Uterus (tissue), 3 donors: ENCODE measurements at regions not wholly inside any gene's neighbourhood (a gene's known extent, or its start where the extent isn't known, plus 50 kb on each side); places are given as distances from the start of the nearest gene placed in this dataset.

Source experiments
- DNase-seq, 2 donors: peaks; one replicate each; pipeline ENCODE4 v3.0.0-alpha.2; 2019 to 2020
- H3K27ac ChIP-seq, 2 donors: fragments of 200-600 bp; sonication (generic); 1 replicate in 1 of 2; 2 replicates in 1 of 2; pipeline ENCODE4 v1.5.1; 2016 to 2018
- H3K27me3 ChIP-seq, 2 donors: fragments of 200-600 bp; sonication (generic); one replicate each; pipeline ENCODE4 v1.5.1; 2018 to 2019; ENCODE audit warnings: control low read depth in 1 of 2
- H3K36me3 ChIP-seq, 2 donors: fragments of 200-600 bp; sonication (generic); one replicate each; pipeline ENCODE4 v1.5.1; 2019; ENCODE audit warnings: control low read depth in 1 of 2
- H3K4me1 ChIP-seq, 2 donors: fragments of 200-600 bp; sonication (generic); one replicate each; pipeline ENCODE4 v1.5.1; 2018 to 2019; ENCODE audit warnings: control low read depth in 1 of 2
- H3K4me3 ChIP-seq, 2 donors: fragments of 200-600 bp; sonication (generic); 1 replicate in 1 of 2; 2 replicates in 1 of 2; pipeline ENCODE4 v1.5.1; 2018 to 2019; ENCODE audit warnings: mild to moderate bottlenecking in 1 of 2
- H3K9me3 ChIP-seq, 2 donors: fragments of 200-600 bp; sonication (generic); one replicate each; pipeline ENCODE4 v1.5.1; 2019; ENCODE audit warnings: control low read depth in 1 of 2
- POLR2A ChIP-seq, 2 donors: fragments of 450-650 bp; IDR thresholded peaks; one replicate each; pipeline ENCODE4 v1.6.1; 2016; ENCODE audit warnings: antibody characterized with exemption in 2 of 2, mild to moderate bottlenecking in 1 of 2, moderate library complexity in 1 of 2
- intact Hi-C: fragments of 100-400 bp; cut with DNase I; formaldehyde crosslinking; loops from one replicate; pipeline ENCODE4 v1.15.1; 2023; ENCODE audit warnings: low total_unique reads
- TF ChIP-seq, protein P1 (sequence below), 4 experiments: fragments of 200-600 bp in 2 of 4; fragments of 450-650 bp in 2 of 4; sonication (generic) in 2 of 4; IDR thresholded peaks; one replicate each; pipeline ENCODE4 v1.5.1; 2016 to 2019; ENCODE audit warnings: antibody characterized with exemption in 4 of 4, mild to moderate bottlenecking in 2 of 4, moderate library complexity in 1 of 4
- donor health status: DM: yes; HTN: yes; CAD: no.

DNA sequence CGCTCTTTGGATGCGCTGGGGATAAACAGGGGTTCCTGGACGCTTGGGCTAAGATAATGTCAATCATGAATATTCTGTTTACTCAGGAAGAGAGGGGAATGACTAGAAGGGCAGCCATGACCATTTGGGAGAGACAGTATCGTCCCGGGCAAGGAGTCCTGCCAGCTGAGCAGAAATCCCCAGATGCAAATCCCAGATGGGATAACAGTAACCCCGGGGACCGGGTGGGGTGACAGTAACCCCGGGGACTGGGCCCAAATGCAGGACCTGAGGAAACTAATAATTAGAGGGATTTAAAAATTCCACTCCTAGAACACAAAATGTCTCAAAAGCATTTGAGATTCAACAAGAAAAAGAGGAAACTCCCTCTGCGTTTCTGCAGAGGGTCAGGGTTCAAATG lies 189.0 kb upstream of the PPP1R26 start:
- TF ChIP-seq POLR2A (IDR thresholded peaks at IDR 0.05), result no peak
- TF ChIP-seq, protein P1, sequence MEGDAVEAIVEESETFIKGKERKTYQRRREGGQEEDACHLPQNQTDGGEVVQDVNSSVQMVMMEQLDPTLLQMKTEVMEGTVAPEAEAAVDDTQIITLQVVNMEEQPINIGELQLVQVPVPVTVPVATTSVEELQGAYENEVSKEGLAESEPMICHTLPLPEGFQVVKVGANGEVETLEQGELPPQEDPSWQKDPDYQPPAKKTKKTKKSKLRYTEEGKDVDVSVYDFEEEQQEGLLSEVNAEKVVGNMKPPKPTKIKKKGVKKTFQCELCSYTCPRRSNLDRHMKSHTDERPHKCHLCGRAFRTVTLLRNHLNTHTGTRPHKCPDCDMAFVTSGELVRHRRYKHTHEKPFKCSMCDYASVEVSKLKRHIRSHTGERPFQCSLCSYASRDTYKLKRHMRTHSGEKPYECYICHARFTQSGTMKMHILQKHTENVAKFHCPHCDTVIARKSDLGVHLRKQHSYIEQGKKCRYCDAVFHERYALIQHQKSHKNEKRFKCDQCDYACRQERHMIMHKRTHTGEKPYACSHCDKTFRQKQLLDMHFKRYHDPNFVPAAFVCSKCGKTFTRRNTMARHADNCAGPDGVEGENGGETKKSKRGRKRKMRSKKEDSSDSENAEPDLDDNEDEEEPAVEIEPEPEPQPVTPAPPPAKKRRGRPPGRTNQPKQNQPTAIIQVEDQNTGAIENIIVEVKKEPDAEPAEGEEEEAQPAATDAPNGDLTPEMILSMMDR (IDR thresholded peaks at IDR 0.05), result no peak
- DNase-seq, result no peak
- Histone ChIP-seq H3K36me3 (no peaks in the 10 kb centered on the region), H3K9me3 (no peaks in the 10 kb centered on the region), H3K27ac (no peak overlapping the region), H3K27me3 (peaks cover 0 to 5% of the 10 kb centered on the region in 2 donors), H3K4me1 (no peaks in the 10 kb centered on the region), H3K4me3 (no peak overlapping the region)
- intact Hi-C loops, result no loop called here

DNA sequence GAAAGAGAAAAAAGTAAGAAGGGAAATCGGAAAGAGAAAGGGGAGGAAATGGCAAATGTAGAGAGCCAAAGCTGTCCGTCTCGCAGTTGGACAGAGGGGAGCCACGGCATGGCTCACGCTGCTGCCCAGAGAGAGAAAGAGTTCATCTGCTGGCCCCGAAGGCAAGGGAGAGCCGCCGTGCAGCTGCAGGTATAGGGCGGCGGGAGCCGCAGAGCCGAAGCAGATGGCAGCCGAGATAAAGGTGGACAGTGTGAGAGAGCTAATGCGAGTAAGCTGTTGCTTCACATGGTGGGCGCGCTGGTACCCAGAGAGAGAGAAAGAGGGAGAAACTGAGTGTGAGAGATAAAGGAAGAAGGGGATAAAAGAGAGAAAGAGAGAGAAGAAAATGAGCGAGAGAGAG lies 188.4 kb upstream of the PPP1R26 start:
- intact Hi-C loops, result no loop called here

DNA sequence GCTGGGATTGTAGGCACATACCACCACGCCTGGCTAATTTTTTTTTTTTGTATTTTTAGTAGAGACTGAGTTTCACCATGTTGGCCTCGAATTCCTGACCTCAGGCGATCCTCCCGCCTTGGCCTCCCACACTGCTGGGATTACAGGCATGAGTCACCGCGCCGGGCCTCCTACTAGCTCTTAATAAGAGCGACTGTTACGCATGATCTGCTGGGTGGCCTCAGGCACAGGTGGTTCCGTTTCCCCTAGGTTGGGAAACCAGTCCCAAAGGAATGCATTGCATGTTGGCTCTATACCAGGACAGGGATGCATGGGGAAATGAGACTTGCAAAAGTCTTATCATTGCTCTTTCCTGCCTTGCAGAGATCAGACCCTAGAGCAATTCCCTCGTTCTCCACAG lies 184.7 kb upstream of the PPP1R26 start:
- no peaks in the 10 kb centered on the region for H3K36me3 ChIP-seq
- intact Hi-C loops, result no loop called here
- no peak overlapping the region for H3K4me3 ChIP-seq
- H3K9me3 ChIP-seq, result no peaks in the 10 kb centered on the region
- H3K4me1 ChIP-seq, result no peaks in the 10 kb centered on the region
- TF ChIP-seq, protein P1 (IDR thresholded peaks at IDR 0.05), result no peak
- TF ChIP-seq POLR2A (IDR thresholded peaks at IDR 0.05), result no peak
- H3K27me3 ChIP-seq, result no peaks in the 10 kb centered on the region
- H3K27ac ChIP-seq, result no peak overlapping the region
- DNase-seq, result no peak

More for the DNA sequence above, 188.4 kb upstream of the PPP1R26 start:
- Histone ChIP-seq H3K9me3 (no peaks in the 10 kb centered on the region), H3K27ac (no peak overlapping the region), H3K27me3 (peaks cover 0 to 5% of the 10 kb centered on the region in 2 donors), H3K4me3 (no peak overlapping the region), H3K36me3 (no peaks in the 10 kb centered on the region), H3K4me1 (no peaks in the 10 kb centered on the region)
- no peak for DNase-seq
- no peak for TF ChIP-seq POLR2A (IDR thresholded peaks at IDR 0.05)
- TF ChIP-seq, protein P1 (IDR thresholded peaks at IDR 0.05), result no peak

DNA sequence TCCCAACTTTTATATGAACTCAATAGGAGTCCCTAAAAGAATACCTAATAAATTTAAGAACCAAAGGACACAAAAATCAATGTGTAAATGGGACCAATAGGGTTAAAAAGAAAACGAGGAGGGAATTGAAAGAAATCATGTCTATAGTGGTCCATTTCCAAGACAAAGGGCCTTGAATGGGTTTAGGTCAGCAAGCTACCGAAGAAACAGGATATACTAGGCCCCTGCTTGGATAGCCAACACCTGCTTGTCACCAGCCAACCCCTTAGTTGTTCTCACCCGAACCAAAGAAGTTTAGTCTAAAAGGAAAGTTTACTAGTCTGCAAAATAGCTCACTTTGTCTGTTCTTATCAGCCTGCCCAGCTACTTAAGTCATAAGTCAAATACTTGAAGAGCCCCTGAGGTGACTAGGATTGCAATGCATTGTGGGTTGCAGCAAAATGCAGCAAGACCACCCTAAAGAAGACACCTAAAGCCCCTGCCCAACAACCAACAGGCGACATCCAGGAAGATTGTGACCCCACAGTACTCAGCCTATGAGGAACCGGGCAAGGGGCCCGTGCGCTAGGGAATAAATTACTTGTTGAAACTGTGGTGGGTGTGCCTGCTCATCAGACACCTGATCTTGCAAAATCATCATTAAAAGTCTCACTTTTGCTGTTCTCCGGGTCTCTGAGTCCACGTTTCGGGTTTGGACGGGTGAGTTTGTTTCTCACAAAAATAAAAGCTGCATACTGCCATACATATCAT lies 183.9 kb upstream of the PPP1R26 start:
- no peak for DNase-seq
- Histone ChIP-seq H3K9me3 (no peaks in the 10 kb centered on the region), H3K36me3 (no peaks in the 10 kb centered on the region), H3K4me1 (no peaks in the 10 kb centered on the region), H3K27ac (no peak overlapping the region), H3K4me3 (no peak overlapping the region), H3K27me3 (no peaks in the 10 kb centered on the region)
- TF ChIP-seq, protein P1 (IDR thresholded peaks at IDR 0.05), result no peak
- intact Hi-C loops, result no loop called here

DNA sequence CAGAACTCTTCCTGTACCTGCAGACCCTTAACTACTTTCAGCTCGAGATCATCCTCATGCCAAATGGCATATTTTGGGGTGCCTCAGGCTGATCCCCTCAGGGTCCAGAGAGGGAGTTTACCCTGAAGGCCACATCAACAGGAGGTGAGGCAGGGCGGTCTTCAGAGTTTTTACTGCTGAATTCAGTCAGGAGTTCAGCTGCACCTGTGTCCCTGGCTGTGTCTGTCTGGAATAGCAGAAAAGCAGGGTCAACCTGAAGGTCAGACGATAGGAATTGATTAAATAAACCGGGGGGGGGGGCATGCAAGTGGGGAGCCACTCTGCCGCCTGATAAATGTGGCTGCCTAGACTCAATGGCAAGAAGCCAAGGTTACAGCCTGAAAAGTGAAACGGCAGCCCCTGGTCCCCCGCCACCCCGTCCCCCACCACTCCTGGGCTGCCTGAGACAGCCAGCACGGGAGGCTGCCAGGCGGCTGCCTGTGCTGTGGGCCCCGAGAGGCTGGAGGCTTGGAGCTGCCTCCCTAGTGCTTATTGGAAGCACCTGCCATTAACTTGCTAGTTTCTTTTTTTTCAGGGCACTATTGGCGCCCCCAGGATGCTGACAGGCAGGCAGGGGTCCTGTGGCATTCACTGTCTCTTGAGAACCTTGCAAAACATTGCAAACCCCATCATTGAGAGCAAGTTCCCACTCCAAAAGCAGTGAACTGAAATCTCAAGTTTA lies 182.7 kb upstream of the PPP1R26 start:
- intact Hi-C loops, result no loop called here
- no peak overlapping the region for H3K27ac ChIP-seq
- no peaks in the 10 kb centered on the region for H3K4me1 ChIP-seq
- no peak overlapping the region for H3K4me3 ChIP-seq
- no peaks in the 10 kb centered on the region for H3K9me3 ChIP-seq
- DNase-seq, result no peak
- H3K36me3 ChIP-seq, result no peaks in the 10 kb centered on the region
- no peaks in the 10 kb centered on the region for H3K27me3 ChIP-seq
- TF ChIP-seq, protein P1 (IDR thresholded peaks at IDR 0.05), result no peak
- TF ChIP-seq POLR2A (IDR thresholded peaks at IDR 0.05), result no peak
